HG02943 (cell line): ENCODE measurements at regions not wholly inside any gene's neighbourhood (a gene's known extent, or its start where the extent isn't known, plus 50 kb on each side); places are given as distances from the start of the nearest gene placed in this dataset.
"Not testable (repeated sequence)": the region's sequence is repeated elsewhere in the genome, so short reads cannot be mapped to it uniquely, and the experiment has no call there.

Experiments
- ATAC-seq: cut with Tn5 transposase; IDR thresholded peaks from one replicate; pipeline ENCODE4 v1.9.1; 2021; ENCODE audit warnings: mild to moderate bottlenecking, low read depth, moderate library complexity; ENCODE audit not compliant: unreplicated experiment

DNA sequence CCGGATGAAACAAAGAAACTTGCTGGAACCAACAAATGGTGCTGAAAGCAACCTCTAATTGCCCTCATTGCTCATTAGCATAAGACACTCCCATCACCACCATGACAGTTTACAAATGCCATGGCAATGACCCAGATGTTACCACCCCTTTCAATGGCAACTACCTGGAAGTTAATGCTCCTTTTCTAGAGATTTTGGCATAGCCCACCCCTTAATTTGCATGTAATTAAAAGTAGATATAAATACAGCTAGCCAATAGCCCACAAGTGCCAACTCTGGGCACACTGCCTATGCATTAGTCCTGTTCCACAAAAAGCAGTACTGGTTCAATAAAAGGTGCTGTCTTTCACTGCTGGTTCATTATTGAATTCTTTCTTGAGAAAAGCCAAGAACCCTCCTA is 410.3 kb upstream of the PPP1R2C start:
- ATAC-seq: no peak

DNA sequence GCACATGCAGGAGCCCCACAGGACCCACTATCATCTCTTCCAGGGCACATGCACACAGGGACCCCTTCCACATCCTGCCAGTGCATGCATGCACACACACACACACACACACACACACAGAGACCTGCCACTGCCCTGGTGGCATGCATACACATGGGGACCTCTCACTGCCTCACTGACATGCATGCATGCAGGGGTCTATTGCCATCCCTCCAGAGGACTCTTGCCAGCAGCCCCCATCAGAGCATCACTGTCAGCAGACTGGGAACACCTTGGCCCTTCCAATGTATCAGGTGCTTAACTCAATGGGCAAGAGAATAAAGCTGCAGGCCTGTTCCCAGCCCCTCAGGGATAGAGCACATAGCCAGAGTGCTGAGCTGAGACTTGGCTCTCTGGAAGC is 433.6 kb upstream of the PPP1R2C start:
- ATAC-seq: no peak

DNA sequence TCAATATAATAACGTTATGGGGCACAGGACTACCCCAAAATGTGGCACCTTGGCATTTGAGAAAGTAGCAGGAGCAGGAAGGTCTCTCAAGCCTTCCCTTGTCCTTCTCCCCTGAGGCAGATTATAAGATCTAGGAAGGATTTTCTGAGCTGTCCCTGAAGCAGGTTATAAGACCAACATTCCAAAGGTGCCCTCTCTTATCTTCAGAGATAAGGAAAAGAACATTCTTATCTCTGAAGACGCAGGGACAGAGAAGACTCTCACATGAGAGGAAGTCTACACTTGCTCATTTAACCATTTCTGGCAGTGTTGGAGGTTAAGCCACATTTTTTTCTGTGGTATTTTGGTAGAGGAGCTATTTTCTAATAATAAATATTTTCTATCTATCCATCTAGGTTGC is 437.9 kb upstream of the MAOA start:
- no peak for ATAC-seq

DNA sequence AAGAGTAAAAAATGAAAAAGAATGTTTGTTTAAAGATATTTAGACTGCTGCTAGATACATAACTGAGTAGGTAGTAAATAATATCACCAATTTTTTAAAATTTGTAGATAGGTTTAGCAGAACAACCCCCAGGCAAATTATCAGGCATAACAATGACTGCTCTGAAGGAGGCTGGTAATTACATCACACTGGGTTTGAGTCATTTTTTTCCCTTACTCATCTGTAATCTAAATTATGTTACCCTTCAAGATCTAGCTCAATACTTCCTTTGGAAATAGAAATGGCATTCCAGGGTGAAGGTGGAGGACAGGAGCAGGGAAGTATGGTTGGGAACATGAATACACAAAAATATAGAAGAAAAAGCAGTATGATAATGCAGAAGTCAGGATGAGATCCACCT is 431.6 kb upstream of the MAOA start:
- no peak for ATAC-seq

DNA sequence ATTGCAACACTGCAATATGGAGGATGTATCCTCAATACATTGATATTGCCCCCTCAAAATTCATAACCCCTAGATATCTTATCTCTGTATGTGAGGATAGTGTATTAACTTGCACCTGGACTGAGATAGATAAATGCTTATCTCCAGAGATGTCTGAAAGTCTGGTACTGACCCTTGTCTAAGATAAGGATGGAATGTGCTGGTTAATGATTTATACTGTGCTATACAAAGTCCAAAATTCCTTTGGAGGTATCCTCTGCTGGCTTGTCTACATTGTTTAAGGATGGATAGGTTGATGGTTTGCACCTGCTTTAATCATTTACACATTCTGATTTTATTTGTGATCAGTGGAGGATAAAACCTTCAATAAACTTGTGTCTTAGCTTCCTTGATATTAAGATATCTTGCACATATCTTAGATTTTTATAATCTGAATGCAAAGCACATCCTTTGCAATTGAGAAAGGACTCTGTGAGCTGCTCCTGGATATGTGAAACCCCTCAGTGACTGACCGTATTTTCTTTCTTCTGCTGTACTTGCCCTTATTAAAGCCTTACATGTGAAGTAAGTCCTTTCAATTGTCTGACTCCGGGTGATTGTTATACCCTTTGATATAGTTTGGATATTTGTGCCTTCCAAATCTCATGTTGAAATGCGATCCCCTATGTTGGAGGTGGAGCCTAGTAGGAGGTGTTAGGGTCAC is 430.3 kb upstream of the MAOA start:
- ATAC-seq: no peak

DNA sequence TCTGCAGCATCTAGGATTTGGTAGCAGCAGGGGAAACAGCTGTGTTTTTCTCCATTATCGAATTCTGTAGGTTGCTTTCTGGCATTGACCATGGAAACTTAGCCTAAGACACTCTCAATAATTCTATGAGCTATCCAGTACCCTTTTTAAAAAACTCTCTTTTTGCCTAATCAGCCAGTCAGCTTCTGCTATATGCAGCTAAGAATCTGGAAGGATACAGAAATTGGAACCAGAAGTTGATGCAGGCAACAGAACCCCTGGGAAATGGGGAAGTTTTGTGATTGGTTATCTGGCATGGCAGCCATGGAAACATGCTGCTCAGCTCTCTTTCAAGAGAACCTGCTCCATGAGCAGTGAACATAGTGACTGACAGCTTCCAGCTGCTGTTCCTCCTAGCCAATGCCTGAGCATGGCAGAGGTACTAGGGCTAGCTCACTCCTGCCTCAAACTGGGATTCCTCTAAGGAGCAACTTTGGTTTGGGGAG is 417.6 kb upstream of the MAOA start:
- ATAC-seq: no peak

DNA sequence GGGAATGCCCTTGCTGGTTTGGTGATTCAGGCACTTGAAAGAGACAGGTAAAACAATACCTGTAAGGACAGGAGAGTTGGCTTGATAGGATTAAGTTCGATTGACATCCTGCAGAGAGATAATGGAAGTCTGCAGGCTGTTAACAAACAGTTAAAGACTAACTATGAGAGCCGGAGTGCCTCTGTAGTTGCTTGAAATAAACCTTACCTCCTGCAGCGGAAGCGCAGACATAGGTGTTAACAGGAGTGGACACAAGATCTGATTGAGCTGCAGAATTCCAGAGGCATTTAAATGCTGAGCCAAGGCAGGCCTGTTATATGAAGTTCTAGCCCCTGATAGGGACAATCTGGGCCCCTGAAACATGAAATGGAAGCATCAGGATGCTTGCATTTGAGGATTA is 416.7 kb upstream of the MAOA start:
- no peak for ATAC-seq

DNA sequence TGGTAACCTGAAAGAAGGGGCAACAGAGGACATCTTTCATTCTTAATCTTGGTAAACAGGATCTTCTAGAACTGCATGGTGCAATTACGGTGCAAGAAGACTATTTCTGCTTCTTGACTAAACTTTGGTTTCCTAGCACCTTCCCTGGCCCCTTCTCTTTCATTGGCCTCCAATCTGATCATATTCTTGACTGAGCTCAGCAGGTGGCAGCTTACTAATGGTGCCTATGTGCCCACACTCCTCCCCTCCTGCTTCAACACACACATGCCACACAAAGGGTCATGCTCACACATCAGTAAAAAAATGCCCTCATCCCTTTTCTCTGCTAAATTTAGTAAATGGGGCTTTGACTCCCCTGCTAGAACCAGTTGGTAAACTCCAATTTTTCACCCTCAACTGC is 400.5 kb upstream of the MAOA start:
- no peak for ATAC-seq

DNA sequence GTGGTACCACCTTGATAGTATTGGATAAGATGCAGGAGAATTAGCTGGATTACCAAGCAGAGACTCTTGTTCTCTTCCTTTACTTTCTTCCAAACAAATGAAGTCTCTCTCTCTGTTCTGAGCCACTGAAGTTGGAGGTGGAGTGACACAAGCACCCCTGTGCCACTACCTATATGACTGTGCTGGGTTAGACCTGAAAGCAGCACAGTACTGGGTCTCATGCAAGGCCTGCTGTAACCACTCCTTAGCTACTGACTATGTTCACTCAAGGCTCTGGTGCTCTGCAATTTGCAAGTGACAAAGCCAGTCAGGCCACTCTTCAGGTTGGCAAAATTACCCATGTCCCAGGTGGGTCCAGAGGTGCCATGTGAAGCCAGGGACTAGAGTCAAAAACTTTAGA is 389.6 kb upstream of the MAOA start:
- no peak for ATAC-seq

DNA sequence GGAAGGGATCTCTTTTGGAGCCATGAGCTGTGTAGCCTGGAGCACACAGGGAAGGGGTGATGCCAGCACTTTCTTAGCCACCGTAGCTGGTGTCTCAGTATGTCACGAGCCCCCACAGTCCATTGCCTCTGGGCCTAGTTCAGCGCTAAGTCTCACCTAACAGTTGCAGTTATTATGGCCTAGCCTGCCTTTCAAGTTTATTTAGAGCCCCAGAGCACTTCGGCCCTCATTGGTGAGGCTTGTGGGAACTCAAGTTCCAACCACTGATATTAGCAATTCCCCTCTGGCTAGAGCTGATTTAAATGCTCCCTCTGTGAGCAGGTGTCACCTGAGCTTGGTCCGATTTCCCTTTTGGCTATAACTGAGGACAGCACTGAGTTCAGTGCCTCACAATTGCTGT is 388.4 kb upstream of the MAOA start:
- no peak for ATAC-seq

DNA sequence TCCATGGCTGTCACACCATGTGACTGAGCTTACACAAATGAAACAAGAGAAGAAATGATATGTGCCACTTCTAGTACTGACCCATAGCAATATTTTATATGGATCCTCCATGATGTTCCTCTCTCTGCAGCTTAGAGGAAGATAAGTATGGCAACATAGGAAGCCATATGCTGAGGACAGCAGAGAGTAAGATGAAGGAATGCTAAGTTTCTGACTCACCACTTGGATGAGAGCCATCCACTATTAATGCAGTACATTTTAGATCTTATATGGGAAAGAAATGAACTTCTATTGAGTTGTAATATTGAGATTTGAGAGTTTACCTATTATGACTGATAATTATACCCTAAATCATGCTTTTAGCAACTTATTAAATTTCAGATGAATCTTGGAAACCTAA is 386.9 kb upstream of the MAOA start:
- no peak for ATAC-seq

DNA sequence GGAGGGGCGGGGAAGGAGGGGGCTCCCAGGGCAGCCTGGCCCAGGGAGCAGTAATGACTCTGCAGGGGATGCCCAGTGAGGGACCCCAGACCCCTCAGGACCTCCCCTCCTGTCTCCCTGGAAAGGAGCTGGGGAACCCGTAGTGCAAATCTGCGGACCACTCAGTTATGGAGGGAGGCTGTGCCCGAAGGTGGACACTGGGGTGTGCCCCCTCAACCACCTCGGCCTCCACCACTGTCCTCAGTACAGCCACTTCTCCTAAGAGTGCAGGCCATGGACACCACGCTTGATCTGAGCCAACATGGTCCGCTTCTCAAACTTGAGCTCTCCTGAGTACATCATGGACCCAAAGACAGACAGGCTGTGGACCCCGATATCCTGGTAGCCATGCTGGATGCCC is 378.2 kb upstream of the MAOA start:
- ATAC-seq: no peak

DNA sequence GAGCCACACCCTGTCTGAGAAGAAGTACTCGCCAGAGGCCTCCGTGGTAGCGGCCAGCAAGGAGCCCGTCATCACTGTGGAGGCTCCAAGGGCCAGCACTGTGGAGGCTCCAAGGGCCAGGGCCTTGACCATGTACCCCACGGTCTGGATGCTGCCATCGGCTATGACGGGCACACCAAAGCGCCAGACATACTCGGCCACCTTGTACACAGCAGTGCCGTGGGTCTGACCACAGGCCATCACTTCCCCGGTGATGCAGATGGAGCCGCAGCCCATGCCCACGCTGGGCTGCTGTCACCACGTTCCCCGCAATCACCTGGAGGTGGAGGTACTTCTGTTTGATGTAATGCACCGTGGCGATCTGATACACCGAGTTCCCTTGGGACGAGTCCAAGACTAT is 377.7 kb upstream of the MAOA start:
- no peak for ATAC-seq

DNA sequence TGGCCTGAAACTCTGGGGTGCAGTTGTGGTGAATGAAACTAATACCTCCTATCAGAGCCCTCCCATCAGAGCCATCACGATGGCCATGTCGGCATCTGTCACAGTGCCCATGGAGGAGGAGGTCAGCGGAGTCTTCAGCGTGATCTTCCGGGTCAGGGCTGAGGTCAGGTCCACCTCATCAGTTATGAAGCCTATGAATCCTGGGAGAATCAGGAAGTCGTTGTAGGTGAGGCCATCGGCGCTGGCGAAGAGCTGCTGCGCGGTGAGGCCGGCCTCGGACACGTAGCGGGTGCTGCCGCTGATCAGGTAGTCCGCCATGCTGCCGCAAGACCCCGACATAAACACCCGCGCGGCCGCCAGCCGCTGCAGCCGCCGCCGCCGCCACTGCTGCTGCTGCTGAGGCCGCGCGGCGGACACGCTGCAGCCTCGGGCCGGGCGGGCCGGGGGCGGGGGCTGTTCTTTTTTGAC is 376.7 kb upstream of the MAOA start:
- ATAC-seq: no peak

DNA sequence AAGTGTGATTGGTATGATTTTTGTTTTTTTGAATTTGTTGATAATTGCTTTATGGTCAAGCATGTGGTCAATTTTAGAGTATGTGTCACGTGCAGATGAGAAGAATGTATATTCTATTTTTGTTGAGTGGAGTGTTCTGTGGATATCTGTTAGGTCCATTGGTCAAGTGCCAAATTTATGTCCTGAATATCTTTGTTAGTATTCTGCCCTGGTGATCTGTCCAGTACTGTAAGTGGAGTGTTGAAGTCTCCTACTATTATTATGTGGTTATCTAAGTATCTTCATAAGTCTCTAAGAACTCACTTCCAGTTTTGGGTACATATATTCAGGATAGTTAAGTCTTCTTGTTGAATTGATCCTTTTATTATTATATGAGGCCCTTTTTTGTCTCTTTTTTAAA is 372.9 kb upstream of the MAOA start:
- ATAC-seq: no peak

DNA sequence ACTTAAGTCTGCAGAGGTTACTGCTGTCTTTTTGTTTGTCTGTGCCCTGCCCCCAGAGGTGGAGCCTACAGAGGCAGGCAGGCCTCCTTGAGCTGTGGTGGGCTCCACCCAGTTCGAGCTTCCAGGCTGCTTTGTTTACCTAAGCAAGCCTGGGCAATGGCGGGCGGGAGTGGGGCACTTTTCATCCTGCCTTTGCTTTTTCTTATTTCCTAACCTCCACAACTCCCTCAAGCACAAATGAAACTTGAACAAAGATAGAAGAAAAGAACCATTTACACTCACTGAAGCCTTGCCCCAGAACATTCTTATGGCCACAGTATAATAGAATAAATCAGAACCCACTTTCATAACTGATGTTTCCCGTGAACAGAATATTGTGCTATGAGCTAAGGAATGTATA is 344.5 kb upstream of the MAOA start:
- ATAC-seq: not testable (repeated sequence)

DNA sequence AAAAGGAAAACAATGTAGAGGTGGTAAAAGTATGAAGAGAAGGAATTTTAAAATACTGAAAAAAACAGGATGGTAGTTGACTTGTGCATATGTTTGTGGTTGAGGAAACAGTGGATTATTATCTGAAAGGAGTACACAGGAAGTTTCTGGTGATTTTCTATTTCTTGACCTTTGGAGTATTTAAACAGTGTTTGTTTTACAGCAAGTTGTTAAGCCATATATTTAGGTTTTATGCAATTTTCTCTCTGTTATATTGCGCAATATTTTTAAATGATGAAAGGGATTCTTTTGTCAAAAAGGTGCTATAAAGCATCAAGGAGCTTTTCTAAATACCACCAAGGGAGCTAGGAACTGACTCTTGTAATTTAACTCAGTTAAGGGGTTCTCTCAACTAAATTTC is 343.1 kb upstream of the MAOA start:
- no peak for ATAC-seq

DNA sequence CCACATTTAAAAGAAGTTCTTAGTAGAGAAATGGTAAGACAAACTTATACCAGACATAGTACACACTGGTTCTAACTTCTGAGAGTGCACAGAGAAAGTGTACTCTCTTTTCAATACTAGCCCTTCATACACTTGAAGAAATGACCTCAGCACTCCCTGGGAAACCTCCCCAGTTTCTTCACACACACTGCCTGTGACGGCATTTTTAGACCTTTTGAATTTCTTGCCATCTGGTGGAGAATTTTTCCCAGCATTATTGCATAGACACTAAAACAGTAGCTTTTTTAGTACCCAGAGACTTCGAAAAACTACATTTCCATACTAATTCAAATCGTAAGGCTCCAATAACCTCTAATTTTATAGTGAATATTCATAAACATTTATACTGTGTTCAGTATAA is 341.6 kb upstream of the MAOA start:
- no peak for ATAC-seq

DNA sequence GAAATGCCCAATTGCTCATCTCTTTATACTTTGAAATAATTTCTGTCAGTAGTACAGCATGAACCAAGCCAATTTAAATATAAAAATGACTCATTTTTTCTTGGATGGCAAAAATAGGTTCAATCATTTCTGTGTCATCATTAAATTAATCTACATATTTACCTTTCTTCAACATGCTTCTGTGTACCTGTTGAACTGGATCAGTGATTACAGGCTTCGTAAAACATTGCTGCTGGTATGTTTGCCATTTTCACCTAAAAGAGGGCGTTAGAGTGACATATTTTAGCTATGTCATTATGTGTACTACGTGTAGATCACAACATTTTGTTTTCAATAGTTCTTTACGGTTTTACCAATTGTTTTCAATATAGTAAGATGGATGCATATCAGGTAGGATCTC is 340.5 kb upstream of the MAOA start:
- ATAC-seq: no peak

DNA sequence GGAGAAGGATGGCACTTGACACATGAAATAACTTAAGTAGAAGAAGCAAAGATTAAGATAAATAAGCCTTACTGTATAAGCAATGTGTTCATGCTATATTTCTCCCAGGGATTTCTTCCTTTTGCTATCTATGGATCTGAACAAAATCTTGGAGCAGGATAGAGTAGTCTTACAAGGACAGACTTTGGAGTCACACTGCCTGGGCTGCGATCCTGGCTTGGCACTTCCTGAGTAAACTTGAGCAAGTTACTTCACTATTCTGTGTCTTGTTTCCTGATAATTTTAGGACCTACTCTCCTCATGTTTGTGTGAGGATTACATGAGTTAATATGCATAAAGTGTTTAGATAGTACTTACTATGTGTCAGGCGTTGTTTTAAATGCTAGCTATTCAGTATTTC is 340.0 kb upstream of the MAOA start:
- ATAC-seq: no peak

DNA sequence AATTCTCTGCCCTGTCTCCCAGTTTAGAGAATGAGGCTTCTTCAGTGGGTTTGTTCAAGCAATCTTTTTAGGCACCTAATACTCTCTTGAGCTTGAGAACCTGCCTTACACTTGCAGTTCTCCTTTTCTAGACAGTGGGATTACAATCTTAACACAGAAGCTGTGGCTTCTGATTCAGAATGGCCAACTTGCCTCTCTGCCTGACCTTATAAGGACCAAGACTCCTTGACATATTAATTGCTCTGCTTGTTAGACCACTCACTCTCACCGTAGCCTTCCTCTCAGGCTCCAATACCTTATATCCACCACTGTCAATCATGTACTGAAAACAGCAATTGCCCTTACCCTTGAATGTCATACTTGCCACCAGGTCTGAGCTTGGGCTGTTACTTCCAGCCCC is 338.7 kb upstream of the MAOA start:
- no peak for ATAC-seq

DNA sequence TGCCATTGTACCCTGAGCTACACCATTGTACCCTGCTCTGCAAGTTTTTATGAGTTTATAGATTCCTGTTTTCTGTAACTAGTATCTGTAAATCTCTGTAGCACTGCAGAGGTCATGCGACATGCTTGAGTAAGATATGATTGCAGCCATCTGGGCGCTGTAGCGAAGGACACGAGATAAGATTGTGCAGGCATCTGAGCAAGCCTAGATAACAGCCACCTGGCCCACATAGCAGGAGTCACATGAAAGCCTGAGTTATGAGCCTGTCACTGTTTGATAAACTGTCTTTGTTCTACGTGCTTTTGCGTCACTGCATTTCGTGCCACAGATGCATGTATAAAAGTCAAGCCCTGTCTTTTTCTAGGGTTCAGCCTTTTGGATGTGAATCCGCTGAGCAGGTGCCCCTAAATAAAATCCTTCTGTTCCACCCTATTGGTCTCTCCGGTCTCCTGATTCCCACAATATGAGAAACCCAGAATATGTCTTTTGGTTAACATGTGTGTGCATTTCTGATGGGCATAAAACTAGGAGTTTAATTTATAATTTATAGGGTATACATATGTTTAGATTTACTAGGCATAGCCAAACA is 327.6 kb upstream of the MAOA start:
- no peak for ATAC-seq
